HFF-Myc (cell line): ENCODE measurements at regions not wholly inside any gene's neighbourhood (a gene's known extent, or its start where the extent isn't known, plus 50 kb on each side); places are given as distances from the start of the nearest gene placed in this dataset.

Experiments
- DNase-seq: peaks from one replicate; pipeline ENCODE4 v3.0.0-alpha.2; 2011; ENCODE audit warnings: low read depth; ENCODE audit errors: extremely low read depth
- H3K4me3 ChIP-seq: replicated peaks from 2 replicates; pipeline ENCODE4 v1.5.1; 2011; ENCODE audit warnings: low read depth, mild to moderate bottlenecking, control low read depth, low read length
- CTCF ChIP-seq: IDR thresholded peaks from 2 replicates; pipeline ENCODE4 v1.5.1; 2012; ENCODE audit warnings: mild to moderate bottlenecking, low read depth, low read length, control low read depth; ENCODE audit errors: missing control alignments

- H3K4me3 ChIP-seq = no peak overlapping the region
- DNase-seq = no peak
- TF ChIP-seq CTCF = no peak
These were observed 1225.7 kb upstream of the MIR17HG start for GRCh38 chr13:90121784-90122183.

- DNase-seq = no peak
- no peak for TF ChIP-seq CTCF
- no peak overlapping the region for H3K4me3 ChIP-seq
These were observed 1225.0 kb upstream of the MIR17HG start for GRCh38 chr13:90122531-90122930.

- no peak for DNase-seq
- H3K4me3 ChIP-seq = no peak overlapping the region
- TF ChIP-seq CTCF = no peak
These were observed 1211.9 kb upstream of the MIR17HG start for GRCh38 chr13:90135558-90135957.

- H3K4me3 ChIP-seq = no peak overlapping the region
- TF ChIP-seq CTCF = no peak
- no peak for DNase-seq
These were observed 1205.2 kb upstream of the MIR17HG start for GRCh38 chr13:90142251-90142650.

- TF ChIP-seq CTCF = no peak
- H3K4me3 ChIP-seq = no peak overlapping the region
- no peak for DNase-seq
These were observed 1193.1 kb upstream of the MIR17HG start for GRCh38 chr13:90154311-90154960.

GRCh38 chr13:90156390-90156789 lies 1191.1 kb upstream of the MIR17HG start:
- no peak for TF ChIP-seq CTCF
- no peak for DNase-seq
- no peak overlapping the region for H3K4me3 ChIP-seq

- no peak overlapping the region for H3K4me3 ChIP-seq
- no peak for DNase-seq
- no peak for TF ChIP-seq CTCF
These were observed 1178.5 kb upstream of the MIR17HG start for GRCh38 chr13:90168953-90169352.
